ENCODE measurements at regions not wholly inside any gene's neighbourhood (a gene's known extent, or its start where the extent isn't known, plus 50 kb on each side); places are given as distances from the start of the nearest gene placed in this dataset.

- DNase-seq: no peak
- Histone ChIP-seq H3K36me3 (no peaks in the 10 kb centered on the region), H3K9me3 (no peaks in the 10 kb centered on the region), H3K4me1 (no peaks in the 10 kb centered on the region), H3K27me3 (no peaks in the 10 kb centered on the region), H3K4me3 (no peak overlapping the region), H3K27ac (no peak overlapping the region)
- ATAC-seq: no peak
- intact Hi-C loops (cut with DNase I): no loop called here
- TF ChIP-seq, protein P1, sequence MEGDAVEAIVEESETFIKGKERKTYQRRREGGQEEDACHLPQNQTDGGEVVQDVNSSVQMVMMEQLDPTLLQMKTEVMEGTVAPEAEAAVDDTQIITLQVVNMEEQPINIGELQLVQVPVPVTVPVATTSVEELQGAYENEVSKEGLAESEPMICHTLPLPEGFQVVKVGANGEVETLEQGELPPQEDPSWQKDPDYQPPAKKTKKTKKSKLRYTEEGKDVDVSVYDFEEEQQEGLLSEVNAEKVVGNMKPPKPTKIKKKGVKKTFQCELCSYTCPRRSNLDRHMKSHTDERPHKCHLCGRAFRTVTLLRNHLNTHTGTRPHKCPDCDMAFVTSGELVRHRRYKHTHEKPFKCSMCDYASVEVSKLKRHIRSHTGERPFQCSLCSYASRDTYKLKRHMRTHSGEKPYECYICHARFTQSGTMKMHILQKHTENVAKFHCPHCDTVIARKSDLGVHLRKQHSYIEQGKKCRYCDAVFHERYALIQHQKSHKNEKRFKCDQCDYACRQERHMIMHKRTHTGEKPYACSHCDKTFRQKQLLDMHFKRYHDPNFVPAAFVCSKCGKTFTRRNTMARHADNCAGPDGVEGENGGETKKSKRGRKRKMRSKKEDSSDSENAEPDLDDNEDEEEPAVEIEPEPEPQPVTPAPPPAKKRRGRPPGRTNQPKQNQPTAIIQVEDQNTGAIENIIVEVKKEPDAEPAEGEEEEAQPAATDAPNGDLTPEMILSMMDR (IDR thresholded peaks at IDR 0.05): no peak
Observed at GRCh38 chr12:69092137-69092536, 147.2 kb upstream of the CPSF6 start.

- Histone ChIP-seq H3K27ac (no peak overlapping the region), H3K27me3 (no peaks in the 10 kb centered on the region), H3K4me1 (no peaks in the 10 kb centered on the region), H3K36me3 (no peaks in the 10 kb centered on the region), H3K9me3 (no peaks in the 10 kb centered on the region), H3K4me3 (no peak overlapping the region)
- TF ChIP-seq, protein P1 (IDR thresholded peaks at IDR 0.05): no peak
- intact Hi-C loops (cut with DNase I): no loop called here
- ATAC-seq (no peak), DNase-seq (no peak)
Observed at GRCh38 chr12:69094606-69095216, 144.7 kb upstream of the CPSF6 start.

- TF ChIP-seq, protein P1 (IDR thresholded peaks at IDR 0.05): no peak
- Histone ChIP-seq H3K9me3 (no peaks in the 10 kb centered on the region), H3K27ac (no peak overlapping the region), H3K27me3 (no peaks in the 10 kb centered on the region), H3K4me3 (no peak overlapping the region), H3K4me1 (no peaks in the 10 kb centered on the region), H3K36me3 (no peaks in the 10 kb centered on the region)
- DNase-seq: no peak
- ATAC-seq: no peak
- intact Hi-C loops (cut with DNase I): no loop called here
Observed at GRCh38 chr12:69095765-69096477, 143.4 kb upstream of the CPSF6 start.

- no peak overlapping the region for H3K27ac ChIP-seq
- no peaks in the 10 kb centered on the region for H3K27me3 ChIP-seq
- no peak for DNase-seq
- TF ChIP-seq, protein P1 (IDR thresholded peaks at IDR 0.05): no peak
- H3K4me1 ChIP-seq: no peaks in the 10 kb centered on the region
- H3K4me3 ChIP-seq: no peak overlapping the region
- ATAC-seq: peak; percentile 36
- H3K36me3 ChIP-seq: no peaks in the 10 kb centered on the region
- intact Hi-C loops (cut with DNase I): no loop called here
- no peaks in the 10 kb centered on the region for H3K9me3 ChIP-seq
Observed at GRCh38 chr12:69096669-69097335, 142.6 kb upstream of the CPSF6 start.

DNA sequence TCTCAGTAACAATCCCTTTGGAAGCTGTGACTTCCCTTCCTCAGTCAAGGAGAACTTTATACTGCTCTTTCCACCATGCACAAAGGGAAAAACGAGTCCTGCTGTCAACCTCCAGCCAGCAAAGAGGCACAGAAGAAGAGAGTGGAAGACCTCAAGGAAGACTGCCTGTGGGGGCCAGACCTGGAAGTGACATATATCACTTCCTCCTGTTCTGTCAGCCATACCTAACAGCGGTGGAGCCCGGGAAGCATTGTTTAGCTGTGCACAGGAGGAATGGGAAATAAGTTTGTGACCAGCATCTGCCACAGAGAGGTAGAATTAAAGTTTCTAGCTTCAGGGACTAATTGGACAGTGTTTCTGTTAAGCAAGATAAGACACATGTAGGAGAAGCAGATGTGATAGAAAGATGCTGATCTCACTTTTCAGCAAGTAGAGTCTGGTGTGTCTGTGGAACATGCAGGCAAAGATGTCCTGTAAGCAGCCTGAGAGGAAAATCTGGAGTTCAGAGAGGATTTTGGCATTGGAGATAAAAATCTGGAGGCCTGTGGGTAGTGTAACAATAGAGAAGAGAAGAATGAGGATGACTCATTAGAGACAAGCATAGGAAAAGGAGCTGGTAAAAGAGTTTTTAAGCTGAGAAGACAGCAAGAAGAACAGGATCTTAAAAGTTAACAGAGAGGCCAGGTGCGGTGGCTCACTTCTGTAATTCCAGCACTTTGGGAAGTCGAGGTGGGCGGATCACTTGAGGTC is 141.6 kb upstream of the CPSF6 start:
- TF ChIP-seq, protein P1 (IDR thresholded peaks at IDR 0.05): no peak
- intact Hi-C loops (cut with DNase I): no loop called here

More for the DNA sequence above, 141.6 kb upstream of the CPSF6 start:
- Histone ChIP-seq H3K27me3 (no peaks in the 10 kb centered on the region), H3K36me3 (no peaks in the 10 kb centered on the region), H3K27ac (no peak overlapping the region), H3K9me3 (no peaks in the 10 kb centered on the region), H3K4me3 (no peak overlapping the region), H3K4me1 (peaks cover 0 to 1% of the 10 kb centered on the region in 2 donors)
- ATAC-seq (no peak), DNase-seq (no peak)
